HG03039 (cell line): ENCODE measurements at regions not wholly inside any gene's neighbourhood (a gene's known extent, or its start where the extent isn't known, plus 50 kb on each side); places are given as distances from the start of the nearest gene placed in this dataset.
"Not testable (repeated sequence)": the region's sequence is repeated elsewhere in the genome, so short reads cannot be mapped to it uniquely, and the experiment has no call there.

Source experiments
- ATAC-seq: cut with Tn5 transposase; IDR thresholded peaks from one replicate; pipeline ENCODE4 v1.9.1; 2021; ENCODE audit warnings: mild to moderate bottlenecking, moderate library complexity; ENCODE audit not compliant: unreplicated experiment

DNA sequence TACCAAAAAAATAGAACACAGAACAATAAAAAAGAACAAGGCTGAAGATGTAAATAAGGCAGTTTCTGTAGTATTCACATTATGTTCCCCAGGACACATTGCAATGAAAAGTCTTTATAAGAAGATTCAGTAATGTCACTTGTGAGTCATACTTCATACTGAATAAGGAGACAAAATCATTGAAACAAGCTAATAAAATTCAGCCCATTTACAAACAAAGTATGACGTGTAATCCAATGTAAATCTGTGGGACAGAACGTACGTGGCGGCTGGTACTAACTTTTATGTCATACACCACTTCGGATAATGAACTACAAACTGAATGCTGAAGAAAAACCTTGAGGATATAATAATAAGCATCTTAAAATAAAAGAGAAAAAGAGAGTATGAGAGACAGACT is 512.8 kb upstream of the MIR17HG start:
- ATAC-seq: no peak

DNA sequence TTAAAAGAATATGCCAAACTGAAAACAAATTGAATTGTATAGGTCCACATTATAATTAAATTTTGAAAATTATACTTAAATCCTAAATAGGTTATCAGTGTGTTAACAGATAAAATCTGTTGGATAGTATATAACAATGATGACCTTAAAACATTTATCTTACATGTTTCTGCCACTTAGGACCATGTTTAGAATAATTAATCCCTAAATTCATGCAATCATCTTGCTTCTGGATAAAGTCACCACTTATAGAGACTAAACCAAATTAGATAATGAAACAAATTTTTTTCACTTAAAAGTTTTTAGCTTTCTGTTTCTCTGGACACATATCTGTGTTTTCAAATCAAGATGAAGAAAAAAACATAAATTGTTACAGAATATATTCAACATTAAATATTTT is 511.7 kb upstream of the MIR17HG start:
- ATAC-seq: no peak

DNA sequence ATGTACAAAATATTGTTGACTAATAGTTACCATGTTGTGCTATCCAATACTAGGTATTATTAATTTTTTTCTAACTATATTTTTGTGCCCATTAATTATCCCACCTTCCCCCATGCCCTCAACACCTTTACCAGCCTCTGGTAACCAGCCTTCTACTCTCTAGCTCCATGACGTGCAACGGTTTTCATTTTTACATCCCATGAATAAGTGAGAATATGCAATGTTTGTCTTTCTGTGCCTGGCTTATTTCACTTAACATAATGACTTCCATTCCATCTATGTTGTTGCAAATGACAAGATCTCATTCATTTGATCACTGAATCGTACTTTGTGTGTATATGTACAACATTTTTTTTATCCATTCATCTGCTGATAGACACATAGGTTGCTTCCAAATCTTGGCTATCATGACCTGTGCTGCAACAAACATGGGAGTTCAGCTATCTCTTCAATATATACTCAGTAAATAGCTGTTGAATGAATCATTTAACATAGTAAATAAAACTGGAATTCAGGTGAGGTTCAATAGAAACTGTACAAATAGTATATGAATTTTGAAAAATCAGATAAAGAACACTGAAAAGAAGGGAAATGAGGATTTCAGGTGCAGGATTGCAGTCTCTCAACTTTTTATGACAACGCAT is 509.0 kb upstream of the MIR17HG start:
- no peak for ATAC-seq

DNA sequence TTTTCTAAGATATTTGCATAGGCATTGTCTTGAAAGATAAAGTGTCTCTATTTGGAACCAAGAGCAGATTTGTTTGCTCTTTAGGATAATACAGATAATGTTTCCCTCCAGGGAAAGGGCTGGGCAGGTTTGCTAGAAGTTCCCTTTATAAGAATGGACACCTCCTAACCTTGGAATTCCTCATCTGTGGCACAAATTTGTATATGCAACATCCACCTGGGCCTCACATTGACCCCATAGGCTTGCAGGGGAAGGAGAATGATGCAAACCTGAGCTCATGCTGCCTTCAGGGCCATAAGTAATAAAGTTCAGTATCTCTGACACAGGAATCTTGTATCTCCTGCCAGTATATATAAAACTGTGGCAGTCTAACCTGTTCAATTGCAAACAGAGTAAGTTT is 508.4 kb upstream of the MIR17HG start:
- no peak for ATAC-seq

DNA sequence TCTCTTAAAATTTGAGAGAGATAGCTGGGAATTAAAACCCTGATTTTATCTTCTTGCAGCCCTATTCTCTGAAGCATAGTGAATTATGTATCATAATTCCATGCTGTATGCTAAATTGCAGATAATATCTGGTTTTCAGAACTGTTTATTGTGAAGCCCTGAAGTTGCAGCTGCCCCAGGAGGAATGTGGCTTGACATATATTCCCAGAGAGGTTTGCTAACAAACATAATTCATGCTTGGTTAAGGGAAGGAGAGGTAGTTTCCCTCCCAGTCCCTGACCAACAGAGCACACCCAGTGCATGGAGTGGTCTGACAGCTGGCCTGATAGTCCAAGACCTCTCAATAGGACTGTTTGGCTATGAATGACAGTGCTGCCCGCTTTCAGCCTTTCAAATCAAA is 500.6 kb upstream of the MIR17HG start:
- no peak for ATAC-seq

DNA sequence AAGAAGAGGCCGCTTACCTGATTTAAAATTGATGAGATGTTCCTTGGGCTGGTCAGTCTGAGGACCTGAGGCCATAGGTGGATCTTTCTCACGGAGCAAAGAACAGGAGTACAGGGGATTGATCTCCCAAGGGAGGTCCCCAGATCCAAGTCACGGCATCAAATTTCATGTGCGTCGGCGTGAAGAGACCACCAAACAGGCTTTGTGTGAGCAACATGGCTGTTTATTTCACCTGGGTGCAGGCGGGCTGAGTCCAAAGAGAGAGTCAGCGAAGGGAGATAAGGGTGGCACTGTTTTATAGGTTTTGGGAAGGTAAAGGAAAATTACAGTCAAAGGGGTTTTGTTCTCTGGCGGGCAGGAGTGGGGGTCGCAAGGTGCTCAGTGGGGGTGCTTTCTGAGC is 493.8 kb upstream of the MIR17HG start:
- not testable (repeated sequence) for ATAC-seq

DNA sequence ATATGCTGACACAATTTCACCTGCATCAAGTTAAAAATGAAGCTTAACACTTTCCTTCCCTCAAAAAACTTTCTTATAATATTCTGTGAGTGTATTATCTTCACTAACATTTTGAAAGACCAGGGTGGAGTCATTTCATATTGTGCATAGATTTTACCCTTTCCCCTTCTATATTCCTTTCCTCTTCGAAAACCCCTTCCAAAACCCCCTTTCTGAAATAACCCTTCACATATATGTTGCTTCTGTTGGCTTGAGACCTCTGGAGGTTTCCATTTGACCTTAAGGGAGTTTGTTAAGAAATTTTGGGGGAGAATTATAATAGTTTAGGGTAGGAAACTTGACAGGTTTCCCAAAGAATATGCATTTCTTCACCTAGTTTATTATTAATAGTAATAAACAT is 489.6 kb upstream of the MIR17HG start:
- ATAC-seq: no peak

DNA sequence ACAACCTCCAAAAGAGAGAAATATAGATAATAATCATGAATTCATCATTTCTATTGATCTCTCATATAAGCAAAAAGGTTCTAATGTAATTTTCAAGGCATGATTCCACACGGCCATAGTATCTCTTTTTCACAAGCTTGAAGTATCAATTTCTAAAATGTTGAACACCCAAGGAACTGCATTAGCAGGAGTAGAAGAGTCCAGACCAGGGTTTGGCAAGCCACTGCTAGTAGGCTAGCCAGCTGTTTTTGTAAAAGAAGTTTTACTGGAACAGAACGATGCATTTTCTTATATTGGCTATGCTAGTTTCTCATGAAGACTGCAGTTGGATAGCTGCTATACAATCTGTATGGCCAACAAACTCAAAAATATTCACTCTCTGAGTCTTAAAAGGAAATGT is 481.5 kb upstream of the MIR17HG start:
- ATAC-seq: no peak

DNA sequence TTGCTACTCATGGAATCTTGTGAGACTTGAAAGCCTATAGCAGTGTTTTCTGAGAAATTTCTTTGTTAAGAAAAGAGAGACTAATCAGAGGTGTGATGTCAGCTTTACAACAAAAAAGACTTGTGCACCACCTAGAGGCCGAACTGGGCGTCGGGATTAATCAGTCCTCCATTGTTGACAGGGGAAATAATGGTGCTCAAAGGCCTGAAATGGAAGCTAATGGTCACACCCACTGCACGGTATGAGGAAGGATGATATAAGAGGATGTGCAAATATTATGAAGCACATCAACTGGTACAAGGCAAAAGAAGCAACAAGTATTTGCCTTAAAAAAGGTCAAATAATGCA is 480.2 kb upstream of the MIR17HG start:
- ATAC-seq: peak; percentile 93

DNA sequence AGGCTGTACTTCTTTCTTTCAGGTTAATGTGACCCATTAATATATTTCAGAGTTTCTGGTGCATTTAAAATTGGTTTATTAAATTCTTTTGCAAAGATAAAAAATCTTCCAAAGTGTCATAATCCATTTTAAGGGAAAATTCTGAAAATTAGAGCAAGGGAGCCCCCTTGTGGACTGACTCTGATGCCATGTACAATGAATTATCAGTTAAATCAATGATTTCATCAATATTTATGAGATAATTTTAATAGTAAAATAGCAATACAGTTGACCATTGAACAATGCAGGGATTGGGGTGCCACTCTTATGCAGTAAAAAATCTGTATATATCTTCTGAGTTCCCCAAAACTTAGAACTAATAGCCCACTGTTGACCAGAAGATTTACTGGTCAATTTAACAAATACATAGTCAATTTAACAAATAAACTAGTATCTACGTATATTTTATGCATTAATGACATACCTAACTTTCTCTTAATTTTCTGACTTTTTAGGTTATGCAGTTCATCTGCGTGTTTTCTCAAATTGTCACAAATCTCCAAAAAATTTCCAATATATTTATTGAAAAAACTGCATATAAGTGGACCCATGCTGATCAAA is 479.1 kb upstream of the MIR17HG start:
- ATAC-seq: no peak

DNA sequence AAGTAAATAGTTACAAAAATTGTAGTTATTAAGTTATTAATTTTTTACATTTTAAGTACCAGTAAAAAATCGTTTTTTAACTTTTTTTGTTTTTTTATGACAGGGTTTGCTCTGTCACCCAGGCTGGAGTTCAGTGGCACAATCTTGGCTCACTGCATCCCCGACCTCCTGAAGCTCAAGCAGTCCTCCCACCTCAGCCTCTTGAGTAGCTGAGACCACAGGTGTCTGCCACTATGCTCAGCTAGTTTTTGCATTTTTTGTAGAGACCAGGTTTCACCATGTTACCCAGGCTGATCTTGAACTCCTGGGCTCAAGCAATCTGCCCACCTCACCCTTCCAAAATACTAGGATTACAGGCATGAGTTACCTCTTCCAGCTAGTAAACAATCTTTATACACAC is 477.9 kb upstream of the MIR17HG start:
- ATAC-seq: no peak

DNA sequence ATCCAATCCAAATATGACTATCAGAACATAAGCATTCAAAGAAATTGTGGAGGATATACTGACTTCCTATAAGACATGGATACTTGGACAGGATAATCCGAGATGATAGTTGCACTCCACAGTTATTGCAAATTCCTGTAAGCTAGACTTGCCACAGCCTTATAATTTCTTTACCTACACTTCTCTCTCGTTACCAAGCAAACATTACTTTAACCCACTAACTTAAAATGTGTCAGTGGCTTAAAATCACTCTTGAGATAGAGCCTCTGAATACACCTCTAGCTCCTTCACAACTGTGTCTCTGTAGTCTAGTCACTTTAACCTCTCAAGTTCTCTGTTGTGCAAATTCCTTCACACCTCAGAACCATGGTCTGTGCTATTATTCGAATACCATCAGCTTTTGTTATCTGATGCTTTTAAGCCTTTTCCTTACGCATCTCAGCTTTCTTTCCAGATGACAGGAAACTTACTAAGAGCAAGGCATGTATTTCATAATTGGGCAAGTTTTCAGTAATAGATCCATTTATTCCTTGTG is 474.9 kb upstream of the MIR17HG start:
- ATAC-seq: no peak

DNA sequence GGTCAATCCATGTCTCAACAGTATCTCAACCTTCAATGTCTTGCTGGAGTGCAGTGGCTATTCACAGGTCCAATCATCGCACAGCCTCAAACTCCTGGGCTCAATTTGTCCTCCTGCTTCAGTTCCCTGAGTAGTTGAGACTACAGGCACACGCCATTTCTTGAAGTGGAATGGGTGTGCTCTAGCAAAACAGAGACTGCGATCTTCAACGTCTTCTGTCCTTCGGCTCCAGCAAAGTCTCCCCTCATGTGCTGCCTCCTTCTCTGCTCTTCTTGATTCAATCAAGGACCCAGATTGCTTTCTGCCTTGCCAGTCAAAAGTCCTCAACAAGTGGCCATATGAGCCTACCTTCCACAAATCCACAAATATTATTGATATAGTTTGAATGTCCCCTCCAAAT is 466.7 kb upstream of the MIR17HG start:
- no peak for ATAC-seq

DNA sequence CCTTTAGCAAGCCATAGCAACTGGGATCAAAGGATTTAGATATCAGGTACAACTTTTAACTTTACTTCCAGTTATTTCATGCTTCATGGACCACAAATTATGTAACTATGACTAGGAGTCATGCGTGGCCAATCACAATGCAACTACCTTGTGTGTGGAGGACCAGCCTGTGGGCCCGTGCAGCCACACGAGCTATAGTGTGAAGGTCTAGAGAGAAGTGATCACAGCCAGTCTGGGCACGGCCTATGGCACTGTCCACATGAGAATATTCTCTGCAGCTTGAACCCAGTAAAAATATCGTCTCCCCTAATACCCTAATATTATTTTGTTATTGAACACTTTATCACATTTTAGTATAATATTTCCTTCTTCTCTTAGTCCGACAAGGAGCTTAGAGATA is 464.9 kb upstream of the MIR17HG start:
- ATAC-seq: no peak

DNA sequence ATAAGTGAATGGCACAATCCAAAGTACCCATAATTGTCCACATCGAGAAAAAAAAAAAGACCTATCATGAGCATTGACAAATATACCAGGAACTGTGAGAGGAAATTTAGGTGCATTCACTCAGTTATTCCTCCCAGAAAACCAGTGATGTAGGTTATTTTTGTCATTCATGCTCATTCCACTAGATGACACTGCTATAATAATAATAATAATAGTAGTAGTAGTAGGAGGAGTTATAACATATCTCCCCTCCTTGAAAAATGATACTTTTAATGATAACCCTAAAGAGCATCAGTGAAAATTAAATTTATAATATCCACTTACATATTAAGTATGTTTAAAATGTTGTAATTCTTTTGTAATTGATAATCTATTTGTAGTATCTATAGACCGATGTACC is 463.9 kb upstream of the MIR17HG start:
- ATAC-seq: no peak

DNA sequence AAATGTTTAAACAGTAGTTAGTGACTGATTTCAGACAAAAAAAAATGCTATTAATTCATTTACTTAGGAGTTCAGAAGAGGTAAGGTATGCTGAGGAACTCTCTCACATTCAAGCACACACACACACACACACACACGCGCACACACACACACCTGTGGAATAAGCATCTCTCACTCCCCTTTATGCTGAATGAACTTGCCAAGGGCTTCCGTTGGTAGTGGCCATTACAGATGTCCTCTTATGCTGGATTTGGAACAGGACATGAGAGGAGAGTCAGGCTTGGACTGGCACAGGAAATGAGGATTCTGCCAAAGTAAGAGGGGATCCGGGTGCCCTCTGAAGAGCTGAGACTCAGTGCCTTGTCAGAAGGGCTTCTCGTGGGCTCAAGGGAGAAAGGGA is 463.4 kb upstream of the MIR17HG start:
- no peak for ATAC-seq

DNA sequence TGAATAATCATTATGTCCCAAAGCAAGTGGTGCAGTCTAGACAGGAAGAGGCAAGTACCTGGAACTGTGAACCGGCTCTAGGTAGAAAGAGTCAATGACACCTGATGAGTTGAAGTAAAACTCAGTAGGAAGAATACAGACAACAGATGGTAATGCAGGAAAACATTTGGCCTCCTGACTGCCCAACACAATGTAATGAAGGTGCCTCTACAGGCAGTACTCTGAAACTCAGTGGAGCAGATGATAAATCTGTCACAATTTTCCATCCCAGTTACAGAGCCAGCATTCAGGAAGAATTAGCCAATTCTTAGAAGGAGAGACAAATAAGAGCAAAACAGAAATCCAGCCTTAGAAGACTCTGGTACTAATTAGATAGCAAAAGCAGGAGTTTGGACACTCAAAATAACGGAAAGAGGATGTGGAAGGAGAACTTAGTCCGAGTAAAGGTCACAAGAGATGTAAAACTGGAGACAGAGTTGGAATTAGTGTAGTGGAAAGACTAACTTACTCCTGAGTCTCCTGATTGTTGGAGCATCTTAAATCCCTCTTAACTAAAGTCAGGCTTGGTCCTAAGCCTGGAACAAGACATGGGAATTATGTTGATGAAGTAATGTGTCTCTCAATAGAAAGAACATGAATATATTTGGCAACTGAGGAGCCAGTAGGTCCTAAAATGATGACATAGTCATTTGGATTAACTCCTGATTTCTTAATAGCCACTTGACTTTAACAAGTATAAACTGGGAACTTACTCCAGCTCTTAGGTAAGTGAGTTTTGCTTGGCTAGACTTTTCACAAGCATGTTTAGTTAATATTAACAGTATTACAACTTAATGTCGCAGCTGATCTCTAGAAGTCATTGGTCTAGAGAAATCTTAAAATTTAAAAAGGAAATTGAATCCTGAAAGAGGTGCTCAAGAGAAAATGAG is 457.3 kb upstream of the MIR17HG start:
- ATAC-seq: no peak

DNA sequence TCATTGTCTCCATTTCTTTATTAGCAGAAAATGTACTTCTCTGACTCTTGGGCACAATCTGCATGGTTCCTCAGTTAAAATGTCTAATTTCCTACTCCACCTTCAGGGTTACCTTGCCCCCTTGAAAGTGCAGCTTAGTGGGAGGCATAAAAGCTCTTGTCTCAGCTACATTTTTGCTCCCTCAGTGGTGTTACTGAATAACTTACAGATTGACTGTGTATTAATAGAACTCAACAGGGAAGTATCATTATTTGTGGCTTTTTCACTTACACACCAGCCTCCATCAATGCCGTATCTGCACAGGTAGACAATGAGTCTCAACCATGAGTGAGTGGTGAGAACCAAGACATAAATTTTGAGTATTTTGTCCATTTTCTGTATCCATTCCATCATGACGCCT is 456.2 kb upstream of the MIR17HG start:
- ATAC-seq: no peak

DNA sequence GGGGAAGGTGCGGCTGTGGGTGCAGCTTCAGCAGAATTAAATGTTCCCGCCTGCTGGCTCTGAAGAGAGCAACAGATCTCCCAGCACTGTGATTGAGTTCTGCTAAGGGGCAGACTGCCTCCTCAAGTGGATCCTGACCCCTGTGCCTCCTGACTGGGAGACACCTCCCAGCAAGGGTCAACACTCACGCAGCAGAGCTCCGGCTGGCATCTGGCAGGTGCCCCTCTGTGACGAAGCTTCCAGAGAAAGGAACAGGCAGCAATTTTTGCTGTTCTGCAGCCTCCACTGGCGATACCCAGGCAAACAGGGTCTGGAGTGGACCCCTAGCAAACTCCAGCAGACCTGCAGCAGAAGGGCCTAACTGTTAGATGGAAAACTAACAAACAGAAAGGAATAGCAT is 454.3 kb upstream of the MIR17HG start:
- ATAC-seq: not testable (repeated sequence)

DNA sequence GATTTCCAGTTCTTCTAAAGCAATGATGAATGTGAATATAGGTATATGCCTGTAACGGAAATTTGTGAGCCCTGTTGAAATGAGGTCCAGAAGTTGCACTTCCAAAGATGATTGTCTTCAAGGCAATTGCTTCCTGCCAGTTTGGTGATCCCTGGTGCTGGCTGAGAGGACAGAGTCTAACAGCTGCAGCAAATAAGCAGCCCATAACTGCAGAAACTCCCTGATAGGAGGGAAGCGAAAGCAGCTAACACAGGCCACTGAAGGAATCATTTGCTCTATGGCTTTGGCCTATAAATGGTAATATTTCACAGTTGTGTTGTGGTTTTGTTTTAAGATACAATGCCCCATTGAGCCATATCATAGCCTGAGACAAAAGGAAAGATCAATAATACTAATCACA is 451.5 kb upstream of the MIR17HG start:
- no peak for ATAC-seq

DNA sequence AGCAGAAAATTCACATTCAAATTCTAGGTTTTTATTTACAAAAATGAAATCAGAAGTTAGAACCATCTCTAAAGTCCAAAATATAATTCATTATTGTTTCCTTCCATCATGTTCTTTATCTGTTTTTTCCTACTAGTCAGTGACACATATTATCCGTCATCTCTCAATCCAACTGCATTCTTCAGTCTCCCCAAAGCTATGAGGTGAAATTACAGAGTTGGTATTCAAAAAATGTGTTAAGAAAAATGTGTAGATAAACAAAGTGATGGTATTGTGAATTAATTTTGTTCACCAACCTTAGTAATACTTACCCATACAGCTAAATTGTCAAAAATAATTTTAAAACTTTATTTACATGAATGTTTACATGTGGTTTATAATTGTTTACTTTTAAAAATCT is 448.7 kb upstream of the MIR17HG start:
- ATAC-seq: no peak

DNA sequence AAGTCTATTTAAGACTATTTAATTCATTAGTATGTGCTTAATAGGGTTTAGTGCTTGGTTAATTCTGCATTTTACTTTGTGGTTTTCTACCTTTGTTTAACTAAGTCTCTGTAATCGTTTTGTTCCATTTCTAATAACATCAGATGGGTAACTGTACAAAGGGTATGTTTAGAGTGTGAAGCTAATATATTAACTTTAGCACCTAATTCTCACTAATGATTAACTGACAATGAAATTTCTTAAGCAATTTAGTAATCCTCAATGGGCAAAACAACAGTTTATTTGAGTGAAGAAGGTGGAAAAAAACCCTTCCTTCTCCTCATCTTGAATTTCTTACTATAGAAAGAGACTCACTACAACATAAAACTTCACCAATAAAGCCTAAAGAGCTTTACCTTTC is 448.1 kb upstream of the MIR17HG start:
- no peak for ATAC-seq
